ENCODE measurements at regions not wholly inside any gene's neighbourhood (a gene's known extent, or its start where the extent isn't known, plus 50 kb on each side); places are given as distances from the start of the nearest gene placed in this dataset.

- Histone ChIP-seq H3K4me3 (no peak overlapping the region), H3K27ac (no peak overlapping the region)
Observed at GRCh38 chr13:34035178-34035577, 217.2 kb downstream of the RFC3 start.

GRCh38 chr13:34035676-34036325 lies 217.9 kb downstream of the RFC3 start:
- Histone ChIP-seq H3K4me3 (no peak overlapping the region), H3K27ac (no peak overlapping the region)

GRCh38 chr13:34037636-34038540 lies 219.9 kb downstream of the RFC3 start:
- no peak overlapping the region for H3K4me3 ChIP-seq
- H3K27ac ChIP-seq: no peak overlapping the region

GRCh38 chr13:34038541-34039068 lies 220.7 kb downstream of the RFC3 start:
- Histone ChIP-seq H3K4me3 (no peak overlapping the region), H3K27ac (no peak overlapping the region)

GRCh38 chr13:34039678-34040077 lies 221.7 kb downstream of the RFC3 start:
- Histone ChIP-seq H3K27ac (no peak overlapping the region), H3K4me3 (no peak overlapping the region)

GRCh38 chr13:34040863-34041262 lies 222.9 kb downstream of the RFC3 start:
- Histone ChIP-seq H3K27ac (no peak overlapping the region), H3K4me3 (no peak overlapping the region)

- H3K4me3 ChIP-seq: no peak overlapping the region
- H3K27ac ChIP-seq: peak overlapping the region in 2 of 21 experiments; percentile 3 to 73
Observed at GRCh38 chr13:34044041-34044440, 226.1 kb downstream of the RFC3 start.

- Histone ChIP-seq H3K4me3 (no peak overlapping the region), H3K27ac (peak overlapping the region in 4 of 21 experiments; percentile 3 to 73 (median 30))
Observed at GRCh38 chr13:34044660-34045080, 226.7 kb downstream of the RFC3 start.

GRCh38 chr13:34046457-34046856 lies 228.5 kb downstream of the RFC3 start:
- no peak overlapping the region for H3K4me3 ChIP-seq
- no peak overlapping the region for H3K27ac ChIP-seq

- no peak overlapping the region for H3K27ac ChIP-seq
- H3K4me3 ChIP-seq: no peak overlapping the region
Observed at GRCh38 chr13:34048652-34049051, 230.7 kb downstream of the RFC3 start.

GRCh38 chr13:34056733-34057258 lies 238.8 kb downstream of the RFC3 start:
- H3K4me3 ChIP-seq: no peak overlapping the region
- no peak overlapping the region for H3K27ac ChIP-seq

GRCh38 chr13:34064456-34065205 lies 246.7 kb downstream of the RFC3 start:
- H3K4me3 ChIP-seq: no peak overlapping the region
- no peak overlapping the region for H3K27ac ChIP-seq

- Histone ChIP-seq H3K27ac (peak overlapping the region in 2 of 21 experiments; percentile 39 to 62), H3K4me3 (no peak overlapping the region)
Observed at GRCh38 chr13:34065928-34066327, 248.0 kb downstream of the RFC3 start.

- Histone ChIP-seq H3K27ac (peak overlapping the region in 2 of 21 experiments; percentile 39 to 62), H3K4me3 (no peak overlapping the region)
Observed at GRCh38 chr13:34066344-34066743, 248.4 kb downstream of the RFC3 start.

- no peak overlapping the region for H3K4me3 ChIP-seq
- H3K27ac ChIP-seq: no peak overlapping the region
Observed at GRCh38 chr13:34070006-34070405, 252.1 kb downstream of the RFC3 start.

- no peak overlapping the region for H3K27ac ChIP-seq
- no peak overlapping the region for H3K4me3 ChIP-seq
Observed at GRCh38 chr13:34070544-34071303, 252.8 kb downstream of the RFC3 start.

- H3K4me3 ChIP-seq: no peak overlapping the region
- H3K27ac ChIP-seq: peak overlapping the region in 1 of 21 experiments; percentile 26
Observed at GRCh38 chr13:34076319-34076718, 258.4 kb downstream of the RFC3 start.

- Histone ChIP-seq H3K4me3 (no peak overlapping the region), H3K27ac (peak overlapping the region in 1 of 21 experiments; percentile 26)
Observed at GRCh38 chr13:34076943-34077703, 259.2 kb downstream of the RFC3 start.

Data from skin epidermis (tissue), 12 donors.